ENCODE measurements at regions not wholly inside any gene's neighbourhood (a gene's known extent, or its start where the extent isn't known, plus 50 kb on each side); places are given as distances from the start of the nearest gene placed in this dataset.

DNA sequence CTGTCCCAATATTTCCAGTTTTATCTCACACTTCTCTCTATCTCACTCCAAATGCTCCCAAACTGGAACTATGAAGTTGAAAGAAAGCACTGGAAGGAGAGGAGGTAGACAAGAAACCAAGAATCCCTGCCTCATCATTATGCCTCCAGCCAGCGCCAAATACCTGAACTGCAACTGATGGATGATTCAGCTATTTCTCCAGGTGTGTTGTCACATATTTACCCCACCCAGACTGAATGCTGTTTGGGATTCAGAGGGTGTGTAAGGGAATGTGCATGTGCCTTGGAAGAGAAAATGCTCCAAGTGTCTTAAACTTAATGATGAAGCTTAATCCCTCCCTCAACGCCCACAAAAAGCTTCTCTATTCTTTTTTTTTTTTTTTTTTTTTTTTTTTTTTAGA lies 269.5 kb upstream of the ATP11B start:
- no peak overlapping the region for H3K4me3 ChIP-seq (ENCODE audit: low read length in 2 of 2)
- no peak overlapping the region for H3K27ac ChIP-seq (ENCODE audit: low read depth in 2 of 2, low read length in 2 of 2)
- H3K36me3 ChIP-seq (ENCODE audit: control insufficient read depth in 2 of 2, insufficient read depth in 2 of 2, low read length in 2 of 2): no peaks in the 10 kb centered on the region
- H3K9ac ChIP-seq (ENCODE audit: low read depth in 1 of 2, low read length in 2 of 2): no peak overlapping the region
- H3K4me1 ChIP-seq (ENCODE audit: control insufficient read depth in 2 of 2, insufficient read depth in 2 of 2, low read length in 2 of 2): peaks cover 0 to 7% of the 10 kb centered on the region in 2 donors
- H3K9me3 ChIP-seq (ENCODE audit: control insufficient read depth in 2 of 2, low read length in 2 of 2): no peaks in the 10 kb centered on the region
- H3K27me3 ChIP-seq (ENCODE audit: control insufficient read depth in 2 of 2, insufficient read depth in 2 of 2, low read length in 2 of 2): no peaks in the 10 kb centered on the region

- Histone ChIP-seq H3K4me1 (ENCODE audit: control insufficient read depth in 2 of 2, insufficient read depth in 2 of 2, low read length in 2 of 2) (peaks cover 0 to 7% of the 10 kb centered on the region in 2 donors), H3K27me3 (ENCODE audit: control insufficient read depth in 2 of 2, insufficient read depth in 2 of 2, low read length in 2 of 2) (no peaks in the 10 kb centered on the region), H3K27ac (ENCODE audit: low read depth in 2 of 2, low read length in 2 of 2) (no peak overlapping the region), H3K9me3 (ENCODE audit: control insufficient read depth in 2 of 2, low read length in 2 of 2) (no peaks in the 10 kb centered on the region), H3K4me3 (ENCODE audit: low read length in 2 of 2) (no peak overlapping the region), H3K36me3 (ENCODE audit: control insufficient read depth in 2 of 2, insufficient read depth in 2 of 2, low read length in 2 of 2) (no peaks in the 10 kb centered on the region), H3K9ac (ENCODE audit: low read depth in 1 of 2, low read length in 2 of 2) (no peak overlapping the region)
Measured at GRCh38 chr3:182524711-182525401, 268.4 kb upstream of the ATP11B start.

- Histone ChIP-seq H3K27me3 (ENCODE audit: control insufficient read depth in 2 of 2, insufficient read depth in 2 of 2, low read length in 2 of 2) (no peaks in the 10 kb centered on the region), H3K9ac (ENCODE audit: low read depth in 1 of 2, low read length in 2 of 2) (no peak overlapping the region), H3K9me3 (ENCODE audit: control insufficient read depth in 2 of 2, low read length in 2 of 2) (no peaks in the 10 kb centered on the region), H3K4me1 (ENCODE audit: control insufficient read depth in 2 of 2, insufficient read depth in 2 of 2, low read length in 2 of 2) (peaks cover 0 to 7% of the 10 kb centered on the region in 2 donors), H3K27ac (ENCODE audit: low read depth in 2 of 2, low read length in 2 of 2) (no peak overlapping the region), H3K36me3 (ENCODE audit: control insufficient read depth in 2 of 2, insufficient read depth in 2 of 2, low read length in 2 of 2) (no peaks in the 10 kb centered on the region), H3K4me3 (ENCODE audit: low read length in 2 of 2) (no peak overlapping the region)
Measured at GRCh38 chr3:182525766-182526374, 267.4 kb upstream of the ATP11B start.

- Histone ChIP-seq H3K27me3 (ENCODE audit: control insufficient read depth in 2 of 2, insufficient read depth in 2 of 2, low read length in 2 of 2) (no peaks in the 10 kb centered on the region), H3K27ac (ENCODE audit: low read depth in 2 of 2, low read length in 2 of 2) (no peak overlapping the region), H3K9ac (ENCODE audit: low read depth in 1 of 2, low read length in 2 of 2) (no peak overlapping the region), H3K4me3 (ENCODE audit: low read length in 2 of 2) (no peak overlapping the region), H3K4me1 (ENCODE audit: control insufficient read depth in 2 of 2, insufficient read depth in 2 of 2, low read length in 2 of 2) (peaks cover 0 to 7% of the 10 kb centered on the region in 2 donors), H3K36me3 (ENCODE audit: control insufficient read depth in 2 of 2, insufficient read depth in 2 of 2, low read length in 2 of 2) (no peaks in the 10 kb centered on the region), H3K9me3 (ENCODE audit: control insufficient read depth in 2 of 2, low read length in 2 of 2) (no peaks in the 10 kb centered on the region)
Measured at GRCh38 chr3:182527745-182528144, 265.6 kb upstream of the ATP11B start.

DNA sequence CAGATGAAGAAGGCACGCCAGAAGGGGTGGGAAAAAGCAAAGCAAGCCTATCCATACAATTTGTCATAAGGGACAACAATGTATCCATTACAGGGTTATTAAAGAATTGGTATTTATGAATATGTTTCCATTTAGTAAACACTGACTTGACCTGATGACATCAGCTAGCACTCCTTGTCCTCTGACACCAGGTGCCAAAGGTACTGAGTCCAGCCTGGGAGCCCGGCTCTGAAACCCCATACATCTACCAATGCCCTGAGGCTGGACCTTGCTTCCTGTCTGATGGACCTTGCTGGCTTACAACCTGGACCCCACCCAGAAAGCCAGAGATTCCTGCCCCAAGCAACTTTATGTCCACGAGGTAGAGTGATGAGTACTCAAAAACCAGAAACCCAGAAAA lies 263.0 kb upstream of the ATP11B start:
- Histone ChIP-seq H3K4me3 (ENCODE audit: low read length in 2 of 2) (no peak overlapping the region), H3K27ac (ENCODE audit: low read depth in 2 of 2, low read length in 2 of 2) (no peak overlapping the region), H3K27me3 (ENCODE audit: control insufficient read depth in 2 of 2, insufficient read depth in 2 of 2, low read length in 2 of 2) (no peaks in the 10 kb centered on the region), H3K9me3 (ENCODE audit: control insufficient read depth in 2 of 2, low read length in 2 of 2) (no peaks in the 10 kb centered on the region), H3K4me1 (ENCODE audit: control insufficient read depth in 2 of 2, insufficient read depth in 2 of 2, low read length in 2 of 2) (peaks cover 0 to 3% of the 10 kb centered on the region in 2 donors), H3K36me3 (ENCODE audit: control insufficient read depth in 2 of 2, insufficient read depth in 2 of 2, low read length in 2 of 2) (no peaks in the 10 kb centered on the region), H3K9ac (ENCODE audit: low read depth in 1 of 2, low read length in 2 of 2) (no peak overlapping the region)

DNA sequence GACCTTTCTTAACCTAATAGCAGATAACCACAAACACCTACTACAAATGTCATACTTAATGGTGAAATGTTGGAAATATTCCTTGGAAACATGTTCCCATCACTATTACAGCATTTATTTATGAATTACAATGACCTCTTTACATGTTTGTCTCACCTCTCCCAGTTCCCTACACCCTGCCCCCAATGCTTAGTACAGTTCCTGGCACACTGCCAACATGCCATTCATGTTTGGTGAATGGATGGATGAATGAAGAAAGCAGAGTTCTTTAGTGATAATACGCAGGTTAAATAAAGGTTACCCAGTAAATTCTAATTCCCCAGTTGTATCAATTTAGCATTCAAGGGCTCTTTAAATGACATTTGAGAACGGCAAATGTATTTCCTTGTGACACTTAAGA lies 259.9 kb upstream of the ATP11B start:
- no peaks in the 10 kb centered on the region for H3K27me3 ChIP-seq (ENCODE audit: control insufficient read depth in 2 of 2, insufficient read depth in 2 of 2, low read length in 2 of 2)
- H3K36me3 ChIP-seq (ENCODE audit: control insufficient read depth in 2 of 2, insufficient read depth in 2 of 2, low read length in 2 of 2): no peaks in the 10 kb centered on the region
- peaks cover 0 to 3% of the 10 kb centered on the region in 2 donors for H3K4me1 ChIP-seq (ENCODE audit: control insufficient read depth in 2 of 2, insufficient read depth in 2 of 2, low read length in 2 of 2)
- no peak overlapping the region for H3K9ac ChIP-seq (ENCODE audit: low read depth in 1 of 2, low read length in 2 of 2)
- H3K27ac ChIP-seq (ENCODE audit: low read depth in 2 of 2, low read length in 2 of 2): no peak overlapping the region
- no peaks in the 10 kb centered on the region for H3K9me3 ChIP-seq (ENCODE audit: control insufficient read depth in 2 of 2, low read length in 2 of 2)
- H3K4me3 ChIP-seq (ENCODE audit: low read length in 2 of 2): no peak overlapping the region

DNA sequence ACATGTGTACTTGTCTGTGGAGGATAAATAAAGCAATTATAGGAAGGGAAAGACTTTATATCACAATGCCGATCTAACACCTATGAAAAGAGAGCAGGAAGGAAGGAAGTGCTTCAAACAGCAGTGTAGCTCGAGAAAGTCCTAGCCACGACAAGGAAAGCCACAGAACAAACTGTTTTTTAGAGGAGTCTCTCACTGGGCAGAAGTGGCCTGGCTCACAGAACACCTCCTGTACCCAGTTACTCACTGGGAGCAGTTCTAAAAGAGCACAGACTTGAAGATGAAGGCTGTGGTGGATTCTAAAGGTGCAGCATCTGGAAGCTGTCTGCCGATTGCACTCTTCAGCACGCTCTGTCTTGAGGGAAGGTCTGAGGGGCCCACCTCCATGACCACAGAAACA lies 248.8 kb upstream of the ATP11B start:
- H3K27ac ChIP-seq (ENCODE audit: low read depth in 2 of 2, low read length in 2 of 2): no peak overlapping the region
- H3K36me3 ChIP-seq (ENCODE audit: control insufficient read depth in 2 of 2, insufficient read depth in 2 of 2, low read length in 2 of 2): no peaks in the 10 kb centered on the region
- no peaks in the 10 kb centered on the region for H3K9me3 ChIP-seq (ENCODE audit: control insufficient read depth in 2 of 2, low read length in 2 of 2)
- no peak overlapping the region for H3K9ac ChIP-seq (ENCODE audit: low read depth in 1 of 2, low read length in 2 of 2)
- no peak overlapping the region for H3K4me3 ChIP-seq (ENCODE audit: low read length in 2 of 2)
- H3K27me3 ChIP-seq (ENCODE audit: control insufficient read depth in 2 of 2, insufficient read depth in 2 of 2, low read length in 2 of 2): no peaks in the 10 kb centered on the region
- no peaks in the 10 kb centered on the region for H3K4me1 ChIP-seq (ENCODE audit: control insufficient read depth in 2 of 2, insufficient read depth in 2 of 2, low read length in 2 of 2)

DNA sequence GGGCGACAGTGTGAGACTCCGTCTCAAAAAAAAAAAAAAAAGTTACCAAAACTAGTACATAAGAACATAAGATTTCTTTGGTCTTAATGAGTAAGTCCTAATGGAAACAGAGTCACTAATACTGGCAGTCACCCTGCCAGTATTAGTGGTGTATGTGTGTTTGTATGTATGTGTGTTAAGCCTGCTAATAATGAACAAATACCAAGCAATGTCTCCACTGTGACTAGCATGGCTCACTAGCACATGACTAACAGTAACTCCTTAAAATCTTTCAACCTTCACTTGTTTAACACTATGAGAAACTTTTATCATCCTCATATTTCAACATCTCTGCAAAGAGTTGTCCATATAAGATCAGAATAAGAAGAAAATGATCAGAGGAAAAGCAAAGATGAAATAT lies 231.0 kb upstream of the ATP11B start:
- H3K36me3 ChIP-seq (ENCODE audit: control insufficient read depth in 2 of 2, insufficient read depth in 2 of 2, low read length in 2 of 2): no peaks in the 10 kb centered on the region
- H3K27ac ChIP-seq (ENCODE audit: low read depth in 2 of 2, low read length in 2 of 2): no peak overlapping the region
- H3K4me3 ChIP-seq (ENCODE audit: low read length in 2 of 2): no peak overlapping the region
- H3K27me3 ChIP-seq (ENCODE audit: control insufficient read depth in 2 of 2, insufficient read depth in 2 of 2, low read length in 2 of 2): no peaks in the 10 kb centered on the region
- H3K9me3 ChIP-seq (ENCODE audit: control insufficient read depth in 2 of 2, low read length in 2 of 2): peaks cover 0 to 3% of the 10 kb centered on the region in 2 donors
- H3K4me1 ChIP-seq (ENCODE audit: control insufficient read depth in 2 of 2, insufficient read depth in 2 of 2, low read length in 2 of 2): no peaks in the 10 kb centered on the region
- no peak overlapping the region for H3K9ac ChIP-seq (ENCODE audit: low read depth in 1 of 2, low read length in 2 of 2)

GRCh38 chr3:182565916-182566796 lies 227.1 kb upstream of the ATP11B start:
- H3K9ac ChIP-seq (ENCODE audit: low read depth in 1 of 2, low read length in 2 of 2): no peak overlapping the region
- no peaks in the 10 kb centered on the region for H3K9me3 ChIP-seq (ENCODE audit: control insufficient read depth in 2 of 2, low read length in 2 of 2)
- H3K4me1 ChIP-seq (ENCODE audit: control insufficient read depth in 2 of 2, insufficient read depth in 2 of 2, low read length in 2 of 2): peaks cover under 1 to 6% of the 10 kb centered on the region in 2 donors
- H3K27ac ChIP-seq (ENCODE audit: low read depth in 2 of 2, low read length in 2 of 2): no peak overlapping the region
- H3K4me3 ChIP-seq (ENCODE audit: low read length in 2 of 2): no peak overlapping the region
- no peaks in the 10 kb centered on the region for H3K27me3 ChIP-seq (ENCODE audit: control insufficient read depth in 2 of 2, insufficient read depth in 2 of 2, low read length in 2 of 2)
- H3K36me3 ChIP-seq (ENCODE audit: control insufficient read depth in 2 of 2, insufficient read depth in 2 of 2, low read length in 2 of 2): no peaks in the 10 kb centered on the region

DNA sequence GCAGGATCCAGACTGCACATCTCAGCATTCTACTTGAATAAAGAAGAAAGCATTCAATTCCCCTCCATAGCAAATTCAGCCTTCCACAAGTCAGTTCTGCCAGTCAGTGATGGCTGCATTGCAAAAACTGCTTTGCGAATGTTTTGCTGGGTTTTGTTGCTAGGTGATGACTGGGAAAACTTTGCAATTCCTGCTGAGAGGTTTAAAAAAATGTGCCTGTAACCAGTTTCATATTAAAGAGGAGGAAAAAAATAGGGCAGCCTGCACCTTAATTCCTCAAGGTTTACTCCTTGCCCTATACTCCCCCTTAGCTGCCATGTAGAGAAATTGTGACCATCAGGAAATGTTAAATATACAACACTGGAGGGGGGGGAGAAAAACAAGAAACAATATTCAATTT lies 225.6 kb upstream of the ATP11B start:
- Histone ChIP-seq H3K4me1 (ENCODE audit: control insufficient read depth in 2 of 2, insufficient read depth in 2 of 2, low read length in 2 of 2) (peaks cover 3 to 8% of the 10 kb centered on the region in 2 donors), H3K27ac (ENCODE audit: low read depth in 2 of 2, low read length in 2 of 2) (no peak overlapping the region), H3K4me3 (ENCODE audit: low read length in 2 of 2) (no peak overlapping the region), H3K27me3 (ENCODE audit: control insufficient read depth in 2 of 2, insufficient read depth in 2 of 2, low read length in 2 of 2) (no peaks in the 10 kb centered on the region), H3K9me3 (ENCODE audit: control insufficient read depth in 2 of 2, low read length in 2 of 2) (no peaks in the 10 kb centered on the region), H3K9ac (ENCODE audit: low read depth in 1 of 2, low read length in 2 of 2) (no peak overlapping the region), H3K36me3 (ENCODE audit: control insufficient read depth in 2 of 2, insufficient read depth in 2 of 2, low read length in 2 of 2) (no peaks in the 10 kb centered on the region)
